Psoas muscle (tissue), 7 donors: ENCODE measurements at regions not wholly inside any gene's neighbourhood (a gene's known extent, or its start where the extent isn't known, plus 50 kb on each side); places are given as distances from the start of the nearest gene placed in this dataset.

Source experiments
- ATAC-seq, 4 donors: fragments of 200-7000 bp; cut with Tn5 transposase; one replicate each; pipeline ENCODE4 v1.9.1; 2020; ENCODE audit warnings: moderate library complexity in 3 of 4, mild to moderate bottlenecking in 2 of 4
- DNase-seq, 2 donors: peaks; one replicate each; pipeline ENCODE4 v3.0.0-alpha.2; 2020
- H3K27ac ChIP-seq: fragments of 200-600 bp; one replicate; pipeline ENCODE4 v1.8.0; 2022
- H3K27me3 ChIP-seq, 3 donors: fragments of 200-600 bp in 1 of 3; one replicate each; pipeline versions ENCODE4 v1.6.1 to v1.8.0; 2013 to 2022; ENCODE audit warnings: low read length in 2 of 3, mild to moderate bottlenecking in 2 of 3, moderate library complexity in 1 of 3; ENCODE audit not compliant: insufficient read depth in 3 of 3
- H3K36me3 ChIP-seq, 2 donors: fragments of 200-600 bp in 1 of 2; one replicate each; pipeline versions ENCODE4 v1.6.1 to v1.8.0; 2013 to 2022; ENCODE audit warnings: low read depth in 1 of 2, mild to moderate bottlenecking in 1 of 2, moderate library complexity in 1 of 2; ENCODE audit not compliant: insufficient read depth in 1 of 2
- H3K4me1 ChIP-seq: fragments of 200-600 bp; one replicate; pipeline ENCODE4 v1.8.0; 2022
- H3K4me3 ChIP-seq: fragments of 200-600 bp; one replicate; pipeline ENCODE4 v1.8.0; 2022; ENCODE audit warnings: mild to moderate bottlenecking
- H3K9me3 ChIP-seq: fragments of 200-600 bp; one replicate; pipeline ENCODE4 v1.8.0; 2022
- CTCF ChIP-seq: fragments of 200-600 bp; IDR thresholded peaks from one replicate; pipeline ENCODE4 v1.8.0; 2022; ENCODE audit warnings: antibody characterized with exemption
- WGBS, 3 donors: extraction: QIAGEN DNeasy Blood & Tissue Kit; methylation state at CpG; one replicate each; pipeline versions ENCODE4 v1.1.6 to v1.1.7; 2013; 5-methylcytosine and 5-hydroxymethylcytosine counted together
- intact Hi-C, 2 donors: fragments of 100-400 bp; cut with DNase I; formaldehyde crosslinking; loops; one replicate each; pipeline versions ENCODE4 v1.11.0 to v1.14.2; 2022
- donor health status: healthy with polysubstance abuse.
- donor health status: DM: no; HTN: no; CAD: no; lungs with moderate emphysema.
- donor health status: Bipolar disorder and iron deficiency.
- donor health status: healthy.
- donor health status: DM: yes; HTN: yes; CAD: no.
- donor health status: DM: no; HTN: no; CAD: no.
- donor health status: DM: yes; HTN: yes; CAD: no.

DNA sequence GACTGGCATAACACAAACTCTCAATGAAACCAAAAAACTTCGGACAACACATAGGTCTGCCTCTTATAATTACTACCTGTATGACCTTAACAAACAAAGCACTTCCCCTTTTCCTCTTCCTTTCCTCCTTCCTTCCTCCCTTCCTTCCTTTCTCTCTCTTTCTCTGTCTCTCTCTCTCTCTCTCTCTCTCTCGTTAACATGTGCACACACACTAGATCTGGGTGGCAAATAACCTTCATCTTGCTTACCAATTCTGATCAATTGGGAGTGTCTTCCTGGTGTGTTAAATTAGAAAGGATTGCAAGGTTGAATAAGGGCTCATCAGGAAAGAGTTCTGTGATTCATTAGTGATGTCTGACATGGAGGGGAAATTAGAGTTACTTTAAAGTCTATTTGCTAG lies 307.8 kb upstream of the PRKD1 start:
- Histone ChIP-seq H3K9me3 (no peaks in the 10 kb centered on the region), H3K27ac (no peak overlapping the region), H3K36me3 (no peaks in the 10 kb centered on the region), H3K4me3 (no peak overlapping the region), H3K27me3 (peaks cover 0 to 3% (median 0%) of the 10 kb centered on the region in 3 donors), H3K4me1 (no peaks in the 10 kb centered on the region)
- DNase-seq (no peak), ATAC-seq (no peak)
- 73 to 87% (median 85%) methylated on average over 2 of the region's 2 CpGs for WGBS, 3 donors
- no peak for TF ChIP-seq CTCF
- intact Hi-C loops: no loop called here

DNA sequence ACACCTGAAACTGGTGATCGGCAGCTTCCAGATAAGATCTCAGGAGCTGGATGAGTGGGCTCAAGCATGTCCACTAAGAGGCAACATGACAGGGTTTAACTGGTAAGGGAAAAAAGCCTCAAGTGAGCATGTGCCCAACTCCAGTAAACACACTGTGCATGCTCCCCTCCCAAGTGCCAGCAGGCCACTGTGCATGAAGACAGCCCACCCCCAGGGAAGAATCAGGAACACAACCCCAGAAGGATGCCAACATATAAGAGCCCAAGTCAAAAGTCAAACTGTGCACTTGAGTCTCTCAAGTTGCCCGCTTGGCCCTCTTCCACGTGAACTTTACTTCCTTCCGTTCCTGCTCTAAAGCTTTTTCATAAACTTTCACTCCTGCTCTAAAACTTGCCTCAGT lies 311.3 kb upstream of the PRKD1 start:
- Histone ChIP-seq H3K27me3 (peaks cover 0 to 3% (median 0%) of the 10 kb centered on the region in 3 donors), H3K4me3 (no peak overlapping the region), H3K27ac (no peak overlapping the region), H3K4me1 (no peaks in the 10 kb centered on the region), H3K36me3 (no peaks in the 10 kb centered on the region), H3K9me3 (no peaks in the 10 kb centered on the region)
- DNase-seq (no peak), ATAC-seq (no peak)
- 87 to 90% (median 88%) methylated on average over 4 of the region's 4 CpGs for WGBS, 3 donors
- intact Hi-C loops: no loop called here
- no peak for TF ChIP-seq CTCF

DNA sequence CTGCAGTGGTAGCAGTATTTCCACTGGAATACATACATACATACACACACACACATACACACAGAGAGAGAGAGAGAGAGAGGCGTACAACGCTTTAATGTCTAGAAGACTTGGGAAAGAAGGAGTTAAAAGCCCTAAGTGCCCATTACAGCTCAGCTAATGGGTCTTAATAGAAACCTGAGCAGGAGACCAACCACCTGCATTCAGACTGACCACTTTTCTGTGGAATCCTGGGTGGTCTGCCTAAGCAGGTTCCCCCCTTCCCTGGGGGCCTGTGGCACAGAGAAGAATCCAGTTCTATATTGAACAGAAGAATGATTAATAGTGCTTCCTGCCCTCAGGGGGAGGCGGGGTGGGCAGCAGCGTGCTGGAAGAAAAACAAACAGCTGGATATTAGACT lies 312.4 kb upstream of the PRKD1 start:
- no peak for TF ChIP-seq CTCF
- Histone ChIP-seq H3K27me3 (peaks cover 0 to 3% (median 0%) of the 10 kb centered on the region in 3 donors), H3K36me3 (no peaks in the 10 kb centered on the region), H3K4me3 (no peak overlapping the region), H3K27ac (no peak overlapping the region), H3K4me1 (no peaks in the 10 kb centered on the region), H3K9me3 (no peaks in the 10 kb centered on the region)
- 49 to 53% (median 52%) methylated on average over 4 of the region's 4 CpGs for WGBS, 3 donors
- ATAC-seq (no peak), DNase-seq (no peak)
- intact Hi-C loops: no loop called here

GRCh38 chr14:30240685-30241084 lies 313.0 kb upstream of the PRKD1 start:
- Histone ChIP-seq H3K9me3 (no peaks in the 10 kb centered on the region), H3K36me3 (no peaks in the 10 kb centered on the region), H3K27ac (no peak overlapping the region), H3K4me1 (no peaks in the 10 kb centered on the region), H3K27me3 (peaks cover 0 to 3% (median 0%) of the 10 kb centered on the region in 3 donors), H3K4me3 (no peak overlapping the region)
- DNase-seq (no peak), ATAC-seq (no peak)
- WGBS, 3 donors: 47 to 52% (median 48%) methylated on average over 3 of the region's 3 CpGs
- intact Hi-C loops: no loop called here
- TF ChIP-seq CTCF: no peak

DNA sequence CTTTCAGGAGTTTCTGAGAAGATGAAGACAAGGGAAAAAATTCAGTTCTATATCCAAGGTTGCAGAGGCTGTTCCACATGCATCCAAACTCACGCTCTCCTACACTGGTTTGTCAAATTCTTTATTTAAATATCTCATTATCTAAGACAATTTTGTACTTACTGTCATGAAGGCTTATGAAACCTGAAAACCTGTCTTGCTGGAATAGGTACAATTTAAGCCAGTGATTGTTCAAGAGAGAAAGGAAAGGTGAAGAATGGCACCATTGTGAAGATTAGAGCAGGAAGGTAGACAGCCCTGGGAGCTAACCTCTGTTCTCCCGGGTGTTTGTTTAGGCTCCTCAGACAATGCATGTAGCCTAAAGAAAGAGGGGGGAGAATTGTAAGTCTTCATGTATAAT lies 315.1 kb upstream of the PRKD1 start:
- ATAC-seq: no peak
- intact Hi-C loops: no loop called here

More for the DNA sequence above, 315.1 kb upstream of the PRKD1 start:
- Histone ChIP-seq H3K4me1 (no peaks in the 10 kb centered on the region), H3K9me3 (no peaks in the 10 kb centered on the region), H3K27ac (no peak overlapping the region), H3K36me3 (no peaks in the 10 kb centered on the region), H3K4me3 (no peak overlapping the region), H3K27me3 (no peaks in the 10 kb centered on the region)
- 71 to 84% (median 83%) methylated on average over 2 of the region's 2 CpGs for WGBS, 3 donors
- TF ChIP-seq CTCF: no peak
- no peak for DNase-seq
